Liver (tissue), 8 donors: ENCODE measurements at regions not wholly inside any gene's neighbourhood (a gene's known extent, or its start where the extent isn't known, plus 50 kb on each side); places are given as distances from the start of the nearest gene placed in this dataset.

Experiments used
- DNase-seq: peaks from one replicate; pipeline ENCODE4 v3.0.0-alpha.2; 2017; ENCODE audit warnings: low spot score
- H3K27ac ChIP-seq, 2 donors: one replicate each; pipeline ENCODE4 v1.7.0; 2013; ENCODE audit warnings: inconsistent platforms in 2 of 2, low read length in 2 of 2, control low read depth in 1 of 2, low read depth in 1 of 2, mild to moderate bottlenecking in 1 of 2
- H3K27me3 ChIP-seq, 4 donors: one replicate each; pipeline versions ENCODE4 v1.6.1 to v1.7.0; 2013; ENCODE audit warnings: low read length in 3 of 4, inconsistent platforms in 1 of 4, mild to moderate bottlenecking in 1 of 4, moderate library complexity in 1 of 4; ENCODE audit not compliant: control insufficient read depth in 4 of 4, insufficient read depth in 4 of 4
- H3K36me3 ChIP-seq, 4 donors: one replicate each; pipeline versions ENCODE4 v1.6.1 to v1.7.0; 2013; ENCODE audit warnings: low read length in 3 of 4, mild to moderate bottlenecking in 3 of 4, low read depth in 1 of 4, moderate library complexity in 1 of 4; ENCODE audit not compliant: control insufficient read depth in 4 of 4, insufficient read depth in 3 of 4
- H3K4me1 ChIP-seq, 4 donors: one replicate each; pipeline versions ENCODE4 v1.6.1 to v1.7.0; 2013; ENCODE audit warnings: low read length in 3 of 4, mild to moderate bottlenecking in 3 of 4, moderate library complexity in 1 of 4; ENCODE audit not compliant: control insufficient read depth in 4 of 4, insufficient read depth in 4 of 4
- H3K4me3 ChIP-seq, 3 donors: one replicate each; pipeline versions ENCODE4 v1.6.1 to v1.7.0; 2013; ENCODE audit warnings: low read length in 3 of 3, control low read depth in 1 of 3, low read depth in 1 of 3, mild to moderate bottlenecking in 1 of 3
- H3K9ac ChIP-seq, 2 donors: one replicate each; pipeline ENCODE4 v1.7.0; 2013; ENCODE audit warnings: low read length in 2 of 2, mild to moderate bottlenecking in 2 of 2, moderate library complexity in 2 of 2, control low read depth in 1 of 2, low read depth in 1 of 2
- H3K9me3 ChIP-seq, 4 donors: one replicate each; pipeline versions ENCODE4 v1.6.1 to v1.7.0; 2013; ENCODE audit warnings: low read length in 3 of 4; ENCODE audit not compliant: control insufficient read depth in 4 of 4
- EGR1 ChIP-seq, 2 donors: IDR thresholded peaks; 2 replicates each; pipeline ENCODE4 v1.6.1; 2016 to 2018; ENCODE audit warnings: antibody characterized with exemption in 2 of 2, low read depth in 2 of 2
- FOXA1 ChIP-seq: IDR thresholded peaks from 2 replicates; pipeline ENCODE4 v1.6.1; 2016; ENCODE audit warnings: antibody characterized with exemption
- FOXA2 ChIP-seq: IDR thresholded peaks from 2 replicates; pipeline ENCODE4 v1.6.1; 2016; ENCODE audit warnings: antibody characterized with exemption
- GABPA ChIP-seq, 2 donors: IDR thresholded peaks in 1 of 2; conservative IDR thresholded peaks in 1 of 2; 2 replicates each; pipeline ENCODE4 v1.6.1; 2016; ENCODE audit warnings: antibody characterized with exemption in 2 of 2, mild to moderate bottlenecking in 1 of 2, moderate library complexity in 1 of 2
- HNF4A ChIP-seq, 2 donors: conservative IDR thresholded peaks; 2 replicates each; pipeline ENCODE4 v1.6.1; 2016; ENCODE audit warnings: antibody characterized with exemption in 2 of 2, mild to moderate bottlenecking in 2 of 2
- HNF4G ChIP-seq: IDR thresholded peaks from 2 replicates; pipeline ENCODE4 v1.6.1; 2016; ENCODE audit warnings: antibody characterized with exemption
- JUND ChIP-seq, 2 donors: IDR thresholded peaks; 2 replicates each; pipeline ENCODE4 v1.6.1; 2016; ENCODE audit warnings: antibody characterized with exemption in 2 of 2
- NR2F2 ChIP-seq: IDR thresholded peaks from 2 replicates; pipeline ENCODE4 v1.6.1; 2016; ENCODE audit warnings: antibody characterized with exemption
- RAD21 ChIP-seq, 2 donors: IDR thresholded peaks; 2 replicates each; pipeline ENCODE4 v1.6.1; 2016; ENCODE audit warnings: antibody characterized with exemption in 2 of 2, mild to moderate bottlenecking in 2 of 2
- RXRA ChIP-seq, 2 donors: IDR thresholded peaks; 2 replicates each; pipeline ENCODE4 v1.6.1; 2017 to 2018; ENCODE audit warnings: antibody characterized with exemption in 2 of 2, mild to moderate bottlenecking in 1 of 2
- SP1 ChIP-seq: IDR thresholded peaks from 2 replicates; pipeline ENCODE4 v1.6.1; 2018; ENCODE audit warnings: antibody characterized with exemption, mild to moderate bottlenecking
- TAF1 ChIP-seq: conservative IDR thresholded peaks from 2 replicates; pipeline ENCODE4 v1.6.1; 2016; ENCODE audit warnings: antibody characterized with exemption, mild to moderate bottlenecking
- YY1 ChIP-seq: IDR thresholded peaks from 2 replicates; pipeline ENCODE4 v1.6.1; 2016; ENCODE audit warnings: antibody characterized with exemption, mild to moderate bottlenecking
- WGBS: extraction: QIAGEN DNeasy Blood & Tissue Kit; methylation state at CpG from one replicate; pipeline ENCODE4 v1.1.7; 2013; 5-methylcytosine and 5-hydroxymethylcytosine counted together
- TF ChIP-seq, protein P1 (sequence below): fragments of 150-350 bp; IDR thresholded peaks from 2 replicates; pipeline ENCODE4 v1.5.1; 2017; ENCODE audit warnings: improper control_type of control experiment, low read depth, low read length; ENCODE audit not compliant: missing input control
- TF ChIP-seq, protein P2 (sequence below): IDR thresholded peaks from 2 replicates; pipeline ENCODE4 v1.6.1; 2016; ENCODE audit warnings: antibody characterized with exemption
- TF ChIP-seq, protein P3 (sequence below): IDR thresholded peaks from 2 replicates; pipeline ENCODE4 v1.6.1; 2016; ENCODE audit warnings: antibody characterized with exemption, mild to moderate bottlenecking
- TF ChIP-seq, protein P4 (sequence below): IDR thresholded peaks from 2 replicates; pipeline ENCODE4 v1.6.1; 2016; ENCODE audit warnings: antibody characterized with exemption
- TF ChIP-seq, protein P5 (sequence below): IDR thresholded peaks from 2 replicates; pipeline ENCODE4 v1.6.1; 2016; ENCODE audit warnings: antibody characterized with exemption
- donor health status: healthy.
- donor health status: healthy.
- donor health status: healthy.
- donor health status: healthy.
- donor health status: healthy.

DNA sequence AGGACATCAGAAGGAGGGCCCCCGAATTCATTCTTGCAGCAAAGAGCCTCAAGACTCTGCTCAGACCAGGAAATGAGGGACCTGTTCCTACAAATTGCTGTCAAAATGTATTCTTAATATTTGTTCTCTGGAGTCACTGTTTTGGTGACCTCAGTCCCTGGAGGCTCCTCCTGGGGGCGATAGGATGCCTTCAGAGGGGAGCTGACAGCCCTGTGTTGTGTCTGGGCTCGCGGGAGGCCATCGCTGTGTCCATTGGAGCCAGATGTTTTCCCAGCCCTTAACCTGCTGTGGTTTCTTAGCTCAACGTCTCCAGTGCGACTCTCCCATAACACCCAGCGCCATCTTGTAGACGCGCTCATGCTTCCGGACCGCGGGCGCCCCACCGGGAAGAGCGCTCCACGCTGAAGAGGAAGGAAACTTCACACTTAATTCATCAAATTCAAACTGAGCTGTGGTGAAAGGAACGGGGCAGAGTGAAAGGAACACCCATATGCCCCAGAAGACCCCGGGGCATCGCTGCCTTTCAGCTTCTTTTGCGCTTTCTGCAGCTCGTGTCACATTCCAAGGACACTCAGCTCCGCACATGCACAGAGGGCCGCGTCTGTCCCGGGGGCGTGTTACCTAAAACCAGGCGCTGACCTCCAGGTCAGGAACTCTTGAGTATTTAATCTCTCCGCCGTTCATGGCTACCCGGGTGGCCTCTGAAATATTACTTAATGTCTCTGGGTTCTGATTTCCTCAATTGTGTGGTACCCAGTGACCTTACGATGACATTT lies 112.3 kb upstream of the GDNF start:
- H3K9ac ChIP-seq, result no peak overlapping the region
- no peaks in the 10 kb centered on the region for H3K9me3 ChIP-seq
- TF ChIP-seq EGR1 (IDR thresholded peaks at IDR 0.05; ENCODE audit: low read depth in 2 of 2), result no peak
- TF ChIP-seq, protein P1, sequence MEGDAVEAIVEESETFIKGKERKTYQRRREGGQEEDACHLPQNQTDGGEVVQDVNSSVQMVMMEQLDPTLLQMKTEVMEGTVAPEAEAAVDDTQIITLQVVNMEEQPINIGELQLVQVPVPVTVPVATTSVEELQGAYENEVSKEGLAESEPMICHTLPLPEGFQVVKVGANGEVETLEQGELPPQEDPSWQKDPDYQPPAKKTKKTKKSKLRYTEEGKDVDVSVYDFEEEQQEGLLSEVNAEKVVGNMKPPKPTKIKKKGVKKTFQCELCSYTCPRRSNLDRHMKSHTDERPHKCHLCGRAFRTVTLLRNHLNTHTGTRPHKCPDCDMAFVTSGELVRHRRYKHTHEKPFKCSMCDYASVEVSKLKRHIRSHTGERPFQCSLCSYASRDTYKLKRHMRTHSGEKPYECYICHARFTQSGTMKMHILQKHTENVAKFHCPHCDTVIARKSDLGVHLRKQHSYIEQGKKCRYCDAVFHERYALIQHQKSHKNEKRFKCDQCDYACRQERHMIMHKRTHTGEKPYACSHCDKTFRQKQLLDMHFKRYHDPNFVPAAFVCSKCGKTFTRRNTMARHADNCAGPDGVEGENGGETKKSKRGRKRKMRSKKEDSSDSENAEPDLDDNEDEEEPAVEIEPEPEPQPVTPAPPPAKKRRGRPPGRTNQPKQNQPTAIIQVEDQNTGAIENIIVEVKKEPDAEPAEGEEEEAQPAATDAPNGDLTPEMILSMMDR, result no peak
- TF ChIP-seq, protein P2, sequence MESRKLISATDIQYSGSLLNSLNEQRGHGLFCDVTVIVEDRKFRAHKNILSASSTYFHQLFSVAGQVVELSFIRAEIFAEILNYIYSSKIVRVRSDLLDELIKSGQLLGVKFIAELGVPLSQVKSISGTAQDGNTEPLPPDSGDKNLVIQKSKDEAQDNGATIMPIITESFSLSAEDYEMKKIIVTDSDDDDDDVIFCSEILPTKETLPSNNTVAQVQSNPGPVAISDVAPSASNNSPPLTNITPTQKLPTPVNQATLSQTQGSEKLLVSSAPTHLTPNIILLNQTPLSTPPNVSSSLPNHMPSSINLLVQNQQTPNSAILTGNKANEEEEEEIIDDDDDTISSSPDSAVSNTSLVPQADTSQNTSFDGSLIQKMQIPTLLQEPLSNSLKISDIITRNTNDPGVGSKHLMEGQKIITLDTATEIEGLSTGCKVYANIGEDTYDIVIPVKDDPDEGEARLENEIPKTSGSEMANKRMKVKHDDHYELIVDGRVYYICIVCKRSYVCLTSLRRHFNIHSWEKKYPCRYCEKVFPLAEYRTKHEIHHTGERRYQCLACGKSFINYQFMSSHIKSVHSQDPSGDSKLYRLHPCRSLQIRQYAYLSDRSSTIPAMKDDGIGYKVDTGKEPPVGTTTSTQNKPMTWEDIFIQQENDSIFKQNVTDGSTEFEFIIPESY, result no peak
- no peak for TF ChIP-seq JUND (IDR thresholded peaks at IDR 0.05)
- no peak for TF ChIP-seq NR2F2
- no peak for TF ChIP-seq HNF4A (conservative IDR thresholded peaks at IDR 0.05)
- TF ChIP-seq SP1, result no peak
- no peak for TF ChIP-seq RXRA (IDR thresholded peaks at IDR 0.05)
- TF ChIP-seq, protein P3, sequence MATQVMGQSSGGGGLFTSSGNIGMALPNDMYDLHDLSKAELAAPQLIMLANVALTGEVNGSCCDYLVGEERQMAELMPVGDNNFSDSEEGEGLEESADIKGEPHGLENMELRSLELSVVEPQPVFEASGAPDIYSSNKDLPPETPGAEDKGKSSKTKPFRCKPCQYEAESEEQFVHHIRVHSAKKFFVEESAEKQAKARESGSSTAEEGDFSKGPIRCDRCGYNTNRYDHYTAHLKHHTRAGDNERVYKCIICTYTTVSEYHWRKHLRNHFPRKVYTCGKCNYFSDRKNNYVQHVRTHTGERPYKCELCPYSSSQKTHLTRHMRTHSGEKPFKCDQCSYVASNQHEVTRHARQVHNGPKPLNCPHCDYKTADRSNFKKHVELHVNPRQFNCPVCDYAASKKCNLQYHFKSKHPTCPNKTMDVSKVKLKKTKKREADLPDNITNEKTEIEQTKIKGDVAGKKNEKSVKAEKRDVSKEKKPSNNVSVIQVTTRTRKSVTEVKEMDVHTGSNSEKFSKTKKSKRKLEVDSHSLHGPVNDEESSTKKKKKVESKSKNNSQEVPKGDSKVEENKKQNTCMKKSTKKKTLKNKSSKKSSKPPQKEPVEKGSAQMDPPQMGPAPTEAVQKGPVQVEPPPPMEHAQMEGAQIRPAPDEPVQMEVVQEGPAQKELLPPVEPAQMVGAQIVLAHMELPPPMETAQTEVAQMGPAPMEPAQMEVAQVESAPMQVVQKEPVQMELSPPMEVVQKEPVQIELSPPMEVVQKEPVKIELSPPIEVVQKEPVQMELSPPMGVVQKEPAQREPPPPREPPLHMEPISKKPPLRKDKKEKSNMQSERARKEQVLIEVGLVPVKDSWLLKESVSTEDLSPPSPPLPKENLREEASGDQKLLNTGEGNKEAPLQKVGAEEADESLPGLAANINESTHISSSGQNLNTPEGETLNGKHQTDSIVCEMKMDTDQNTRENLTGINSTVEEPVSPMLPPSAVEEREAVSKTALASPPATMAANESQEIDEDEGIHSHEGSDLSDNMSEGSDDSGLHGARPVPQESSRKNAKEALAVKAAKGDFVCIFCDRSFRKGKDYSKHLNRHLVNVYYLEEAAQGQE, result no peak
- TF ChIP-seq, protein P4, sequence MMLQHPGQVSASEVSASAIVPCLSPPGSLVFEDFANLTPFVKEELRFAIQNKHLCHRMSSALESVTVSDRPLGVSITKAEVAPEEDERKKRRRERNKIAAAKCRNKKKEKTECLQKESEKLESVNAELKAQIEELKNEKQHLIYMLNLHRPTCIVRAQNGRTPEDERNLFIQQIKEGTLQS, result no peak
- TF ChIP-seq, protein P5, sequence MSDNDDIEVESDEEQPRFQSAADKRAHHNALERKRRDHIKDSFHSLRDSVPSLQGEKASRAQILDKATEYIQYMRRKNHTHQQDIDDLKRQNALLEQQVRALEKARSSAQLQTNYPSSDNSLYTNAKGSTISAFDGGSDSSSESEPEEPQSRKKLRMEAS, result no peak
- no peak for TF ChIP-seq HNF4G
- TF ChIP-seq YY1, result no peak
- TF ChIP-seq FOXA2, result no peak
- TF ChIP-seq RAD21 (IDR thresholded peaks at IDR 0.05), result no peak
- no peak for TF ChIP-seq FOXA1
- no peak for TF ChIP-seq TAF1
- TF ChIP-seq GABPA (IDR thresholded peaks at IDR 0.05 in 1 of 2, conservative IDR thresholded peaks at IDR 0.05 in 1 of 2), result no peak
- no peaks in the 10 kb centered on the region for H3K36me3 ChIP-seq
- no peak overlapping the region for H3K4me3 ChIP-seq
- H3K27me3 ChIP-seq, result no peaks in the 10 kb centered on the region
- DNase-seq, result no peak
- H3K4me1 ChIP-seq, result no peaks in the 10 kb centered on the region
- 84% methylated on average over 32 of the region's 32 CpGs for WGBS
- no peak overlapping the region for H3K27ac ChIP-seq
